ENCODE measurements at regions not wholly inside any gene's neighbourhood (a gene's known extent, or its start where the extent isn't known, plus 50 kb on each side); places are given as distances from the start of the nearest gene placed in this dataset.

DNA sequence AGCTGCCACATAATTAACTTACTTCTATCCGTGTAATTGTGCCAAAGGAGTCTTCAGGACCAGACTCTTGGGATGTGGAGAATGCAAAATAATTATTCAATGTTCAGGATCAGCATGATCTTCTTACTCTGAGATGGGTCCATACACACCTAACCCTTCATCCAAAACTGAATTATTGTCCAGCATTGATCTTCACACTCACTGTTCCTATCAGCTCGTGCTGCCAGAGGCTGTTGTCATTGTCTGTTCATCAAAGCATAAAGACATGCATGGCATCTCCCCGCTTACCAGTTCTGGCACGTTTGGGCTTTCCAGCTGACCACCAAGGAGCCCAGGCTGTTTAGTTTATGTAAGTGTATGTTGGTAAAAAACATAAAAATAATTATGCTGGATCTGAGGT, 1090.7 kb downstream of the DNAJB9 start:
- TF ChIP-seq CTCF (IDR thresholded peaks at IDR 0.05) = no peak
- no peak for TF ChIP-seq EZH2 (IDR thresholded peaks at IDR 0.05)
- TF ChIP-seq EZH2phosphoT487 (IDR thresholded peaks at IDR 0.05) = no peak

All from neural progenitor cell (in vitro differentiated cells).